Putamen (tissue), 1 donor: ENCODE measurements at regions not wholly inside any gene's neighbourhood (a gene's known extent, or its start where the extent isn't known, plus 50 kb on each side); places are given as distances from the start of the nearest gene placed in this dataset.
"Not testable (repeated sequence)": the region's sequence is repeated elsewhere in the genome, so short reads cannot be mapped to it uniquely, and the experiment has no call there.

Experiments used
- DNase-seq: peaks from one replicate; pipeline ENCODE4 v3.0.0-alpha.2; 2016; ENCODE audit warnings: low spot score

GRCh38 chr1:89436856-89437255 lies 73.0 kb downstream of the GBP6 start:
- DNase-seq: no peak

GRCh38 chr1:89438301-89438700 lies 74.4 kb downstream of the GBP6 start:
- not testable (repeated sequence) for DNase-seq

- DNase-seq: no peak
These were observed 77.1 kb downstream of the GBP6 start for GRCh38 chr1:89440911-89441310.

- no peak for DNase-seq
These were observed 79.8 kb upstream of the LRRC8B start for GRCh38 chr1:89444791-89445190.

- no peak for DNase-seq
These were observed 73.6 kb upstream of the LRRC8B start for GRCh38 chr1:89451011-89451410.

- no peak for DNase-seq
These were observed 71.3 kb upstream of the LRRC8B start for GRCh38 chr1:89453123-89453972.

- DNase-seq: peak; percentile 34
These were observed 69.6 kb upstream of the LRRC8B start for GRCh38 chr1:89454845-89455521.

GRCh38 chr1:89457046-89457445 lies 67.6 kb upstream of the LRRC8B start:
- no peak for DNase-seq

- DNase-seq: no peak
These were observed 65.5 kb upstream of the LRRC8B start for GRCh38 chr1:89459081-89459480.

GRCh38 chr1:89460325-89460724 lies 64.3 kb upstream of the LRRC8B start:
- DNase-seq: no peak

- no peak for DNase-seq
These were observed 62.4 kb upstream of the LRRC8B start for GRCh38 chr1:89462250-89462649.

GRCh38 chr1:89464008-89464407 lies 60.6 kb upstream of the LRRC8B start:
- DNase-seq: no peak

- no peak for DNase-seq
These were observed 59.4 kb upstream of the LRRC8B start for GRCh38 chr1:89465201-89465600.

- no peak for DNase-seq
These were observed 58.2 kb upstream of the LRRC8B start for GRCh38 chr1:89466307-89466930.

- DNase-seq: no peak
These were observed 52.4 kb upstream of the LRRC8B start for GRCh38 chr1:89472253-89472652.

GRCh38 chr1:89472886-89473417 lies 51.7 kb upstream of the LRRC8B start:
- no peak for DNase-seq
